ACC112 (cell line): ENCODE measurements at regions not wholly inside any gene's neighbourhood (a gene's known extent, or its start where the extent isn't known, plus 50 kb on each side); places are given as distances from the start of the nearest gene placed in this dataset.

ENCODE experiments used
- H2AFZ ChIP-seq: fragments of 200-600 bp; sonication (generic); one replicate; pipeline ENCODE4 v1.6.0; 2017; ENCODE audit warnings: antibody characterized with exemption, low read length; ENCODE audit not compliant: unreplicated experiment
- H3K27ac ChIP-seq: fragments of 200-600 bp; sonication (generic); 2 replicates; pipeline ENCODE4 v1.5.1; 2014; ENCODE audit warnings: low read depth, mild to moderate bottlenecking, antibody characterized with exemption, low read length, moderate library complexity
- H3K27me3 ChIP-seq: fragments of 200-600 bp; sonication (generic); 2 replicates; pipeline ENCODE4 v1.6.1; 2014; ENCODE audit warnings: mild to moderate bottlenecking, antibody characterized with exemption, low read length, moderate library complexity, mixed read lengths; ENCODE audit not compliant: insufficient read depth
- H3K36me3 ChIP-seq: fragments of 200-600 bp; sonication (generic); 2 replicates; pipeline ENCODE4 v1.6.1; 2016; ENCODE audit warnings: mild to moderate bottlenecking, antibody characterized with exemption, low read length, moderate library complexity, mixed read lengths; ENCODE audit not compliant: insufficient read depth
- H3K4me1 ChIP-seq: fragments of 200-600 bp; sonication (generic); one replicate; pipeline ENCODE4 v1.6.1; 2016; ENCODE audit warnings: low read length, mixed read lengths; ENCODE audit not compliant: insufficient read depth, unreplicated experiment, control insufficient read depth
- H3K4me3 ChIP-seq: fragments of 200-600 bp; sonication (generic); 2 replicates; pipeline ENCODE4 v1.5.1; 2014; ENCODE audit warnings: mild to moderate bottlenecking, low read depth, low read length
- H3K79me2 ChIP-seq: fragments of 200-600 bp; sonication (generic); one replicate; pipeline ENCODE4 v1.6.0; 2016; ENCODE audit warnings: low read length; ENCODE audit not compliant: control insufficient read depth, unreplicated experiment, insufficient read depth

- H2AFZ ChIP-seq: no peak overlapping the region
- no peaks in the 10 kb centered on the region for H3K36me3 ChIP-seq
- H3K27ac ChIP-seq: no peak overlapping the region; the same call in 1 of the 2 replicates
- H3K4me1 ChIP-seq: peaks cover 3% of the 10 kb centered on the region
- no peaks in the 10 kb centered on the region for H3K79me2 ChIP-seq
- no peaks in the 10 kb centered on the region for H3K27me3 ChIP-seq
- no peak overlapping the region for H3K4me3 ChIP-seq
Observed at GRCh38 chr9:530681-531080, 310.8 kb upstream of the DMRT1 start.

GRCh38 chr9:532707-533106 lies 308.8 kb upstream of the DMRT1 start:
- Histone ChIP-seq H3K36me3 (no peaks in the 10 kb centered on the region), H3K4me1 (peaks cover 3% of the 10 kb centered on the region), H3K27me3 (no peaks in the 10 kb centered on the region), H3K79me2 (no peaks in the 10 kb centered on the region), H2AFZ (no peak overlapping the region), H3K27ac (no peak overlapping the region), H3K4me3 (no peak overlapping the region)

GRCh38 chr9:534886-535285 lies 306.6 kb upstream of the DMRT1 start:
- Histone ChIP-seq H3K27me3 (no peaks in the 10 kb centered on the region), H3K27ac (no peak overlapping the region), H3K79me2 (no peaks in the 10 kb centered on the region), H3K4me3 (no peak overlapping the region), H3K36me3 (no peaks in the 10 kb centered on the region), H2AFZ (no peak overlapping the region), H3K4me1 (peaks cover 3% of the 10 kb centered on the region)

- no peaks in the 10 kb centered on the region for H3K36me3 ChIP-seq
- no peaks in the 10 kb centered on the region for H3K27me3 ChIP-seq
- H3K27ac ChIP-seq: no peak overlapping the region
- H3K4me3 ChIP-seq: no peak overlapping the region
- no peak overlapping the region for H2AFZ ChIP-seq
- no peaks in the 10 kb centered on the region for H3K79me2 ChIP-seq
- H3K4me1 ChIP-seq: peaks cover 3% of the 10 kb centered on the region
Observed at GRCh38 chr9:535356-535755, 306.1 kb upstream of the DMRT1 start.

GRCh38 chr9:536597-537511 lies 304.6 kb upstream of the DMRT1 start:
- H3K36me3 ChIP-seq: no peaks in the 10 kb centered on the region
- H3K27ac ChIP-seq: no peak overlapping the region
- H3K27me3 ChIP-seq: no peaks in the 10 kb centered on the region
- H2AFZ ChIP-seq: no peak overlapping the region
- H3K4me3 ChIP-seq: no peak overlapping the region
- peaks cover 3% of the 10 kb centered on the region for H3K4me1 ChIP-seq
- no peaks in the 10 kb centered on the region for H3K79me2 ChIP-seq

- H3K4me3 ChIP-seq: no peak overlapping the region
- no peaks in the 10 kb centered on the region for H3K79me2 ChIP-seq
- H2AFZ ChIP-seq: no peak overlapping the region
- no peak overlapping the region for H3K27ac ChIP-seq
- no peaks in the 10 kb centered on the region for H3K27me3 ChIP-seq
- H3K36me3 ChIP-seq: no peaks in the 10 kb centered on the region
- H3K4me1 ChIP-seq: peaks cover 4% of the 10 kb centered on the region
Observed at GRCh38 chr9:543478-543877, 298.0 kb upstream of the DMRT1 start.

GRCh38 chr9:545480-545879 lies 296.0 kb upstream of the DMRT1 start:
- H3K4me1 ChIP-seq: peaks cover 4% of the 10 kb centered on the region
- no peak overlapping the region for H3K27ac ChIP-seq
- no peaks in the 10 kb centered on the region for H3K27me3 ChIP-seq
- no peak overlapping the region for H2AFZ ChIP-seq
- no peaks in the 10 kb centered on the region for H3K36me3 ChIP-seq
- H3K79me2 ChIP-seq: no peaks in the 10 kb centered on the region
- H3K4me3 ChIP-seq: no peak overlapping the region

- no peaks in the 10 kb centered on the region for H3K79me2 ChIP-seq
- no peak overlapping the region for H3K27ac ChIP-seq
Observed at GRCh38 chr9:546235-546634, 295.3 kb upstream of the DMRT1 start.

GRCh38 chr9:546797-547223 lies 294.7 kb upstream of the DMRT1 start:
- H3K4me1 ChIP-seq: peaks cover 4% of the 10 kb centered on the region
- no peaks in the 10 kb centered on the region for H3K79me2 ChIP-seq
- peak overlapping the region; percentile 3 for H2AFZ ChIP-seq
- no peak overlapping the region for H3K4me3 ChIP-seq
- H3K27me3 ChIP-seq: no peaks in the 10 kb centered on the region
- H3K27ac ChIP-seq: no peak overlapping the region
- no peaks in the 10 kb centered on the region for H3K36me3 ChIP-seq

More at GRCh38 chr9:546235-546634, 295.3 kb upstream of the DMRT1 start:
- H3K4me1 ChIP-seq: peaks cover 4% of the 10 kb centered on the region
- H3K4me3 ChIP-seq: no peak overlapping the region
- H2AFZ ChIP-seq: no peak overlapping the region
- no peaks in the 10 kb centered on the region for H3K36me3 ChIP-seq
- H3K27me3 ChIP-seq: no peaks in the 10 kb centered on the region

- Histone ChIP-seq H3K27me3 (no peaks in the 10 kb centered on the region), H3K27ac (no peak overlapping the region), H3K79me2 (no peaks in the 10 kb centered on the region), H3K36me3 (no peaks in the 10 kb centered on the region), H3K4me3 (no peak overlapping the region), H3K4me1 (peaks cover 4% of the 10 kb centered on the region), H2AFZ (peak overlapping the region; percentile 3)
Observed at GRCh38 chr9:547314-547713, 294.2 kb upstream of the DMRT1 start.

GRCh38 chr9:549455-549997 lies 292.0 kb upstream of the DMRT1 start:
- H3K36me3 ChIP-seq: no peaks in the 10 kb centered on the region
- no peak overlapping the region for H3K4me3 ChIP-seq
- no peak overlapping the region for H3K27ac ChIP-seq
- no peak overlapping the region for H2AFZ ChIP-seq
- H3K79me2 ChIP-seq: no peaks in the 10 kb centered on the region
- no peaks in the 10 kb centered on the region for H3K27me3 ChIP-seq
- peaks cover 4% of the 10 kb centered on the region for H3K4me1 ChIP-seq
